ENCODE measurements at regions not wholly inside any gene's neighbourhood (a gene's known extent, or its start where the extent isn't known, plus 50 kb on each side); places are given as distances from the start of the nearest gene placed in this dataset.

DNA sequence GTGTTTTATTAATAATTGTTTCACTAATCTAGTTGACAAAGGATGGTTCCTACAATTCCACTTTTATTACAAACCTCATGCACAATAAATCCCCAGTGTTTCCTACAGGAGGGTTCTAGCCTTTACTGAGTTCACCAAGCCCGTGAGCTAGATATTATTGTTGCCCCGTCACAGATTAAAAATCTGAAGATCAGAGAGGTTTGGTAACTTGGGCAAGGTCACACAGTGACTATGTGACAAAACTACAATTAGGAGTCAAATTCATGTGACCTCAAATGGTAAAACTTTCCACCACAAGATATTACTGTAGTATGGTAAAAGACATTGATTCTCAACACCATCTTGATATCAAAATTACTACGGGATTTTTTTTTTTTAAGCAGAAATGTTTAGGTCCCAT lies 124.6 kb downstream of the BTC start:
- Mint-ChIP-seq H3K4me3 (no peak overlapping the region), H3K27ac (no peak overlapping the region), H3K4me1 (peaks cover under 1% of the 10 kb centered on the region), H3K36me3 (ENCODE audit: low read depth) (no peaks in the 10 kb centered on the region), H3K27me3 (ENCODE audit: low read depth, poor library complexity) (peaks cover 16% of the 10 kb centered on the region), H3K9me3 (no peaks in the 10 kb centered on the region)
- DNase-seq: no peak
- no peak for TF ChIP-seq CTCF (IDR thresholded peaks at IDR 0.05)

- TF ChIP-seq CTCF (IDR thresholded peaks at IDR 0.05): no peak
- Mint-ChIP-seq H3K27me3 (ENCODE audit: low read depth, poor library complexity) (peaks cover 16% of the 10 kb centered on the region), H3K9me3 (no peaks in the 10 kb centered on the region), H3K4me1 (no peaks in the 10 kb centered on the region), H3K4me3 (no peak overlapping the region), H3K36me3 (ENCODE audit: low read depth) (no peaks in the 10 kb centered on the region), H3K27ac (no peak overlapping the region)
- DNase-seq: no peak
These were observed 123.7 kb downstream of the BTC start for GRCh38 chr4:74670583-74670982.

GRCh38 chr4:74671080-74671698 lies 123.1 kb downstream of the BTC start:
- peaks cover 16% of the 10 kb centered on the region for H3K27me3 Mint-ChIP-seq (ENCODE audit: low read depth, poor library complexity)
- H3K27ac Mint-ChIP-seq: no peak overlapping the region
- no peaks in the 10 kb centered on the region for H3K4me1 Mint-ChIP-seq
- H3K36me3 Mint-ChIP-seq (ENCODE audit: low read depth): no peaks in the 10 kb centered on the region
- peak; percentile 50 for DNase-seq
- no peaks in the 10 kb centered on the region for H3K9me3 Mint-ChIP-seq
- peak; percentile 64 for TF ChIP-seq CTCF (IDR thresholded peaks at IDR 0.05)
- no peak overlapping the region for H3K4me3 Mint-ChIP-seq

DNA sequence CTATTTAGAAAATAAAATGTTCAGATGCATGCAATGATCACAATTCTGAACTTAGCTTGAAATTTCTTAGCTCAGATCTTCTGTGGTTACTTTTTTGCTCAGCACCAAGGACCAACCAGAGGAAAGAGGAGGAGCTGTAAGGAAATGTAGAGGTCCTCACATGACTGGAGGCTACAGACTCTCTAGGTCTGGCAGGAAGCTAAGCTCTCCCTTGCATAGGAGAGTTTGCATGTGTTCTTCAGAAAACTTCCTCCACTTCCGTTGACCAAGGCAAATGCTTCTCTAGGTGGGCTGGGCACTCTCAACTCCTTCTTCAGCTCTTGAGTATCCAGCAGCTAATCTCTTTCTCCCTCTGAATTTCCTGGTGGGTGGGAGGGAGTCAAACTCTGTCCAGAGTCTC lies 119.6 kb downstream of the BTC start:
- DNase-seq: no peak
- H3K4me1 Mint-ChIP-seq: no peaks in the 10 kb centered on the region
- peaks cover 5% of the 10 kb centered on the region for H3K9me3 Mint-ChIP-seq
- H3K27ac Mint-ChIP-seq: no peak overlapping the region
- TF ChIP-seq CTCF (IDR thresholded peaks at IDR 0.05): no peak
- peaks cover 20% of the 10 kb centered on the region for H3K27me3 Mint-ChIP-seq (ENCODE audit: low read depth, poor library complexity)
- no peak overlapping the region for H3K4me3 Mint-ChIP-seq
- H3K36me3 Mint-ChIP-seq (ENCODE audit: low read depth): no peaks in the 10 kb centered on the region

- peaks cover 5% of the 10 kb centered on the region for H3K9me3 Mint-ChIP-seq
- no peaks in the 10 kb centered on the region for H3K36me3 Mint-ChIP-seq (ENCODE audit: low read depth)
- no peaks in the 10 kb centered on the region for H3K4me1 Mint-ChIP-seq
- peak; percentile 69 for TF ChIP-seq CTCF (IDR thresholded peaks at IDR 0.05)
- H3K27ac Mint-ChIP-seq: no peak overlapping the region
- DNase-seq: peak; percentile 31
- no peak overlapping the region for H3K4me3 Mint-ChIP-seq
- H3K27me3 Mint-ChIP-seq (ENCODE audit: low read depth, poor library complexity): peaks cover 18% of the 10 kb centered on the region
These were observed 118.5 kb downstream of the BTC start for GRCh38 chr4:74675673-74676279.
